GM12801 (cell line): ENCODE measurements at regions not wholly inside any gene's neighbourhood (a gene's known extent, or its start where the extent isn't known, plus 50 kb on each side); places are given as distances from the start of the nearest gene placed in this dataset.

Experiments
- TF ChIP-seq, protein P1 (sequence below): IDR thresholded peaks from one replicate; pipeline ENCODE4 v1.5.1; 2011; ENCODE audit warnings: control low read depth; ENCODE audit not compliant: insufficient read length; ENCODE audit errors: extremely low read depth

GRCh38 chr10:113219446-113219845 is 269.4 kb downstream of the TCF7L2 start:
- TF ChIP-seq, protein P1, sequence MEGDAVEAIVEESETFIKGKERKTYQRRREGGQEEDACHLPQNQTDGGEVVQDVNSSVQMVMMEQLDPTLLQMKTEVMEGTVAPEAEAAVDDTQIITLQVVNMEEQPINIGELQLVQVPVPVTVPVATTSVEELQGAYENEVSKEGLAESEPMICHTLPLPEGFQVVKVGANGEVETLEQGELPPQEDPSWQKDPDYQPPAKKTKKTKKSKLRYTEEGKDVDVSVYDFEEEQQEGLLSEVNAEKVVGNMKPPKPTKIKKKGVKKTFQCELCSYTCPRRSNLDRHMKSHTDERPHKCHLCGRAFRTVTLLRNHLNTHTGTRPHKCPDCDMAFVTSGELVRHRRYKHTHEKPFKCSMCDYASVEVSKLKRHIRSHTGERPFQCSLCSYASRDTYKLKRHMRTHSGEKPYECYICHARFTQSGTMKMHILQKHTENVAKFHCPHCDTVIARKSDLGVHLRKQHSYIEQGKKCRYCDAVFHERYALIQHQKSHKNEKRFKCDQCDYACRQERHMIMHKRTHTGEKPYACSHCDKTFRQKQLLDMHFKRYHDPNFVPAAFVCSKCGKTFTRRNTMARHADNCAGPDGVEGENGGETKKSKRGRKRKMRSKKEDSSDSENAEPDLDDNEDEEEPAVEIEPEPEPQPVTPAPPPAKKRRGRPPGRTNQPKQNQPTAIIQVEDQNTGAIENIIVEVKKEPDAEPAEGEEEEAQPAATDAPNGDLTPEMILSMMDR: no peak

DNA sequence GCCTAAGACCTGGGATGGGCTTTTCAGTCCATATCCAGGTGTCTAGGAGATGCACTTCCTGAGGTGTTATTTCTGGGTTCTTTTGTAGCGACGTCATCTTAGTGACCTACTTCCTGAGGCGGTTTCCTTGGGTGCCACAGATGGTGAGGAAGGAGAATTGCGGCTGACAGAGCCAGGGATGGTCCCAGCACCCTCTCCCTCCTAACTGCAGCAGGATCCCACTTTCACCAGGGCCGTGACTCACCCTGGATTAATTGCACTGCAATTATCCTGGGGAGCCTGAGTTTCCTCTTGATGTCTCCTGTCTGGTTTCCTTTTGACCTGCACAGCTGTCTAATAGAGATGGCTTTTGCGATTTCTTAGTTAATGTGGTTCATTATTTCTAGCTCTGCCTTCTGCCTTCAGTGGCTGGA is 271.7 kb downstream of the TCF7L2 start:
- TF ChIP-seq, protein P1: no peak

DNA sequence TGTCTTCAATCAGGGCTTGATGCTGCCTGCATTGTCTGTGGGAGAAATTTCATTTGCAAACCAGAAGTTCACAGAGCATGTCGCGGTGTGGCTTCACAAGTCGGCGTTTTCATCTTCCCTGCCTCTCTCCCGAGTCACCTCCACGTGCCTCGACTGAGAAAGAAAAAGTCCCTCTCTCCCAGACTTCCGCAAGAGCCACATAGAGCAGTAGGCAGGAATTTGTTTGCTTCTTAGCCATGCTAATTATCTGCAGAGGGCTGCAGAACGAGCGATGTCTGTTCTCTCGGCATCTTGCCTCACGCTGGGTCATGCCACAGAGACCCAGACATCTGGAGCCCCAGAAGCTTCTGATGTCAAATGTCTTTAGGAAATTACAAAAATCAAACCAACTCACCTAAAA is 272.2 kb downstream of the TCF7L2 start:
- TF ChIP-seq, protein P1: no peak

- TF ChIP-seq, protein P1: no peak
Observed at GRCh38 chr10:113225364-113225763, 275.3 kb downstream of the TCF7L2 start.

DNA sequence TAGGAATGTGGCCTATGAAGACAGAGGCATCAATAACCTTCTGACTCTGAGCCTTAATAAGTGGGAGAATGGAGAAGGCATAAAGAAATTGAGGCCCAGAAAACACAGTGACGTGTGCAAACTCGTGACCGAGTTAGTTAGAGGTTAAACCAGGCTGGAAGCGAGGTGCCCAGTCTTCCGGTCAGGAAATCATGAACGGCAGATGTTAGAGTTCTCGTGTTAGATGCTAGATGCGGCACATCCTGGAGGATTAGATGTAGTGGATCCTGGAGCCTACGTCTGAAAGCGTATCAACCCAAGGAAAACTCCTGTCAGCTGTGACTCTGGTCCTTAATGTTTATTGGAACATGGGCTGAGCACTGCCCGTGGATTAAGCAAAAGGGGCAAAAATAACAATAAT is 275.9 kb downstream of the TCF7L2 start:
- TF ChIP-seq, protein P1: no peak

- TF ChIP-seq, protein P1: no peak
Observed at GRCh38 chr10:113226399-113226798, 276.4 kb downstream of the TCF7L2 start.

DNA sequence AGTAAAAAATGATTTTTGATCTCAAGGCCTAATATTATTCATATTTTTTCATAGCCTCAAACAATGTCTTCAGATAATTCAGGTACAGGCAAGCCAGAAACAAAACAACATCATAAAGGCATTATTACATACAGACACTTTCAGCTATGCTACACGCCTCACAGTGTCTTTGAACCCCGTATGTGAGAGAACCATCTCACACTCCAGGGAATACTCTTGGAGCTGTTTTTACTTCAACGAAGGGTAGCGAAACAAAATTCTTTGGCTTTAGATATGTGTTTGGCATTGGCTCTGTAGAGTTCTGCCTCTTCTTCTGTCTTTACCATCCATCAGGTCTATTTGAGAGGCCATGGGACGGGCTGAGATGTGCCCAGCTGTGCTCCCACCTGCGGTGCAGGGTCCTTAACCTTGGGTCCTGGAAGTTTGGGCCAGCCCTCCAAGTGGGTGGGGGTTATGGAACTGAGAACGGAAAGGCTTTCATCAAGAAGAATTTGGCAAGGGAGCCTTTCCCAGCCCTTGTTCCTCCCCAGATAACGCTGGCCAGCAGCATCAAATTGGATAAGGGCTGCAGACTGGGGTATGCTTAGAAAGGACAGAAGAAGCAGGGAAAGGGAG is 276.9 kb downstream of the TCF7L2 start:
- TF ChIP-seq, protein P1: no peak

DNA sequence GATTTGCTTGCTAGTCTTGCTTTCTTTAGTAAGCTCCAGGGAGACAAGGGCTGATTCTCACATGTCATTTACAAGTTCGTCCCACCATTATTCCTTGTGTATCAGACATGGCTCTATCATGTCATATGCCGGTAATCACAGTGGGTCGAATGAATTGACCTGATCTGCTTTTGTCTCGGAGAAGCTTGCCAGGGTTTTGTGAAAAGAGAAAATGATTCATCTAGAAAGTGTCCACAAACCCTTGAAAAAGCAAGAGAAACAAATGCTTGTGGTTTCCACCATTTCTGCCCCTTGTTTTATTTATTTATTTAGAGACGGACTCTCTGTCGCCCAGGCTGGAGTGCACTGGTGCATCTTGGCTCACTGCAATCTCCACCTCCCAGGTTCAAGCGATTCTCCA is 278.5 kb downstream of the TCF7L2 start:
- TF ChIP-seq, protein P1: no peak
